Astrocyte (in vitro differentiated cells and primary cell): ENCODE measurements at regions not wholly inside any gene's neighbourhood (a gene's known extent, or its start where the extent isn't known, plus 50 kb on each side); places are given as distances from the start of the nearest gene placed in this dataset.
"Not testable (repeated sequence)": the region's sequence is repeated elsewhere in the genome, so short reads cannot be mapped to it uniquely, and the experiment has no call there.

Experiments used
- DNase-seq: peaks from one replicate; pipeline ENCODE4 v3.0.0-alpha.2; 2010; ENCODE audit warnings: low read depth
- FAIRE-seq: peaks from 2 replicates; lab custom pipeline; 2011; peaks lifted over from hg19 to GRCh38; lab: Jason Lieb, UNC
- H2AFZ ChIP-seq: 2 replicates; pipeline ENCODE4 v1.6.0; 2012; ENCODE audit warnings: low read depth, low read length, inconsistent platforms
- H3K27ac ChIP-seq: 2 replicates; pipeline ENCODE4 v1.5.1; 2011; ENCODE audit warnings: low read depth, low read length, inconsistent platforms
- H3K27me3 ChIP-seq: 2 replicates; pipeline ENCODE4 v1.6.0; 2011; ENCODE audit warnings: low read length, inconsistent platforms; ENCODE audit not compliant: insufficient read depth
- H3K36me3 ChIP-seq: 2 replicates; pipeline ENCODE4 v1.5.1; 2011; ENCODE audit warnings: low read length, inconsistent platforms; ENCODE audit not compliant: insufficient read depth
- H3K4me1 ChIP-seq: 2 replicates; pipeline ENCODE4 v1.5.1; 2011; ENCODE audit warnings: low read length, inconsistent platforms; ENCODE audit not compliant: insufficient read depth
- H3K4me2 ChIP-seq: 2 replicates; pipeline ENCODE4 v1.6.0; 2012; ENCODE audit warnings: low read length, inconsistent platforms
- H3K4me3 ChIP-seq: 2 replicates; pipeline ENCODE4 v1.5.1; 2011; ENCODE audit warnings: low read depth, mild to moderate bottlenecking, low read length, inconsistent platforms; ENCODE audit not compliant: insufficient read depth
- H3K79me2 ChIP-seq: 2 replicates; pipeline ENCODE4 v1.6.0; 2012; ENCODE audit warnings: mild to moderate bottlenecking, low read length, inconsistent platforms; ENCODE audit not compliant: insufficient read depth
- H3K9ac ChIP-seq: 2 replicates; pipeline ENCODE4 v1.6.0; 2012; ENCODE audit warnings: mild to moderate bottlenecking, low read length, inconsistent platforms
- H3K9me3 ChIP-seq: 2 replicates; pipeline ENCODE4 v1.5.1; 2012; ENCODE audit warnings: low read depth, mild to moderate bottlenecking, low read length, inconsistent platforms; ENCODE audit not compliant: insufficient read depth
- H4K20me1 ChIP-seq: 2 replicates; pipeline ENCODE4 v1.6.0; 2012; ENCODE audit warnings: low read length, inconsistent platforms; ENCODE audit not compliant: insufficient read depth
- H3K27ac Mint-ChIP-seq: one replicate; pipeline ENCODE4 v1.8.0; 2021; ENCODE audit warnings: mild to moderate bottlenecking, mixed read lengths; ENCODE audit not compliant: unreplicated experiment
- H3K27me3 Mint-ChIP-seq: one replicate; pipeline ENCODE4 v1.8.0; 2021; ENCODE audit warnings: low read depth, mixed read lengths; ENCODE audit not compliant: unreplicated experiment
- H3K36me3 Mint-ChIP-seq: one replicate; pipeline ENCODE4 v1.8.0; 2021; ENCODE audit warnings: low read depth, mixed read lengths; ENCODE audit not compliant: unreplicated experiment
- H3K4me1 Mint-ChIP-seq: one replicate; pipeline ENCODE4 v1.8.0; 2021; ENCODE audit warnings: low read depth, mixed read lengths; ENCODE audit not compliant: unreplicated experiment
- H3K4me3 Mint-ChIP-seq: one replicate; pipeline ENCODE4 v1.8.0; 2021; ENCODE audit warnings: mild to moderate bottlenecking, moderate library complexity, mixed read lengths; ENCODE audit not compliant: unreplicated experiment
- H3K9me3 Mint-ChIP-seq: one replicate; pipeline ENCODE4 v1.8.0; 2021; ENCODE audit warnings: mild to moderate bottlenecking, mixed read lengths; ENCODE audit not compliant: unreplicated experiment
- CTCF ChIP-seq: IDR thresholded peaks from 2 replicates; pipeline ENCODE4 v1.5.1; 2011; ENCODE audit warnings: low read depth, mild to moderate bottlenecking, inconsistent platforms, low read length, moderate library complexity; ENCODE audit not compliant: insufficient read depth
- EZH2 ChIP-seq: IDR thresholded peaks from 2 replicates; pipeline ENCODE4 v1.6.1; 2012; ENCODE audit warnings: mild to moderate bottlenecking, low read length, inconsistent platforms; ENCODE audit not compliant: insufficient read depth

GRCh38 chr12:80017261-80017870 is 82.0 kb upstream of the OTOGL start:
- DNase-seq (no peak), FAIRE-seq (no peak)
- no peak overlapping the region for H3K27ac Mint-ChIP-seq
- no peaks in the 10 kb centered on the region for H3K9me3 ChIP-seq
- peaks cover 4% of the 10 kb centered on the region for H3K9me3 Mint-ChIP-seq
- TF ChIP-seq EZH2 (no peak), CTCF (no peak)
- H3K9ac ChIP-seq = no peak overlapping the region
- peak overlapping the region; percentile 32 for H2AFZ ChIP-seq
- peaks cover 2% of the 10 kb centered on the region for H3K36me3 Mint-ChIP-seq
- H3K79me2 ChIP-seq = no peaks in the 10 kb centered on the region
- no peak overlapping the region for H3K4me3 ChIP-seq
- no peaks in the 10 kb centered on the region for H3K4me1 ChIP-seq
- no peak overlapping the region for H3K4me2 ChIP-seq
- H3K4me1 Mint-ChIP-seq = peaks cover 8% of the 10 kb centered on the region
- no peaks in the 10 kb centered on the region for H3K36me3 ChIP-seq
- H3K27me3 Mint-ChIP-seq = no peaks in the 10 kb centered on the region
- H3K27ac ChIP-seq = no peak overlapping the region
- H4K20me1 ChIP-seq = no peaks in the 10 kb centered on the region
- no peak overlapping the region for H3K4me3 Mint-ChIP-seq
- H3K27me3 ChIP-seq = no peaks in the 10 kb centered on the region

- Histone ChIP-seq H3K27ac (no peak overlapping the region), H3K27me3 (no peaks in the 10 kb centered on the region), H2AFZ (peak overlapping the region; percentile 32), H3K79me2 (no peaks in the 10 kb centered on the region), H3K9ac (no peak overlapping the region), H3K4me2 (no peak overlapping the region), H3K36me3 (no peaks in the 10 kb centered on the region), H4K20me1 (no peaks in the 10 kb centered on the region), H3K4me1 (no peaks in the 10 kb centered on the region), H3K9me3 (no peaks in the 10 kb centered on the region), H3K4me3 (no peak overlapping the region)
- DNase-seq (no peak), FAIRE-seq (no peak)
- Mint-ChIP-seq H3K4me3 (no peak overlapping the region), H3K27ac (no peak overlapping the region), H3K4me1 (peaks cover 8% of the 10 kb centered on the region), H3K9me3 (peaks cover 4% of the 10 kb centered on the region), H3K27me3 (no peaks in the 10 kb centered on the region), H3K36me3 (peaks cover 2% of the 10 kb centered on the region)
- no peak for TF ChIP-seq CTCF
- TF ChIP-seq EZH2 = no peak
Measured at GRCh38 chr12:80016684-80017083, 81.8 kb upstream of the PPP1R12A start.

- peaks cover 4% of the 10 kb centered on the region for H3K9me3 Mint-ChIP-seq
- H3K9me3 ChIP-seq = no peaks in the 10 kb centered on the region
- no peaks in the 10 kb centered on the region for H3K27me3 Mint-ChIP-seq
- no peaks in the 10 kb centered on the region for H3K27me3 ChIP-seq
- FAIRE-seq (no peak), DNase-seq (no peak)
- H3K4me3 ChIP-seq = no peak overlapping the region
- H3K4me1 ChIP-seq = no peaks in the 10 kb centered on the region
- H3K27ac Mint-ChIP-seq = no peak overlapping the region
- TF ChIP-seq CTCF (no peak), EZH2 (no peak)
- H3K4me1 Mint-ChIP-seq = peaks cover 8% of the 10 kb centered on the region
- no peaks in the 10 kb centered on the region for H3K36me3 ChIP-seq
- H3K27ac ChIP-seq = no peak overlapping the region
- peaks cover 2% of the 10 kb centered on the region for H3K36me3 Mint-ChIP-seq
- no peak overlapping the region for H2AFZ ChIP-seq
- H3K9ac ChIP-seq = no peak overlapping the region
- no peaks in the 10 kb centered on the region for H3K79me2 ChIP-seq
- H3K4me2 ChIP-seq = no peak overlapping the region
- H4K20me1 ChIP-seq = no peaks in the 10 kb centered on the region
- H3K4me3 Mint-ChIP-seq = no peak overlapping the region
Measured at GRCh38 chr12:80015660-80016059, 80.8 kb upstream of the PPP1R12A start.

- not testable (repeated sequence) for H3K9me3 Mint-ChIP-seq, FAIRE-seq, H3K27me3 ChIP-seq, DNase-seq, H3K4me3 ChIP-seq, H3K4me1 Mint-ChIP-seq, H3K79me2 ChIP-seq, H3K27ac Mint-ChIP-seq, H3K27me3 Mint-ChIP-seq, H3K4me2 ChIP-seq, H2AFZ ChIP-seq, H3K4me3 Mint-ChIP-seq, H3K9me3 ChIP-seq, H3K9ac ChIP-seq, H3K36me3 ChIP-seq, H3K27ac ChIP-seq, H4K20me1 ChIP-seq, H3K36me3 Mint-ChIP-seq, H3K4me1 ChIP-seq
Measured at GRCh38 chr12:80003744-80004143, 68.8 kb upstream of the PPP1R12A start.
